Ishikawa (cell line): ENCODE measurements at regions not wholly inside any gene's neighbourhood (a gene's known extent, or its start where the extent isn't known, plus 50 kb on each side); places are given as distances from the start of the nearest gene placed in this dataset.

Source experiments
- CEBPB ChIP-seq: IDR thresholded peaks from 2 replicates; pipeline ENCODE4 v1.6.1; 2012
- CREB1 ChIP-seq: IDR thresholded peaks from 2 replicates; pipeline ENCODE4 v1.6.1; 2012; ENCODE audit warnings: low read depth
- EGR1 ChIP-seq: IDR thresholded peaks from 2 replicates; pipeline ENCODE4 v1.6.1; 2012
- EP300 ChIP-seq: IDR thresholded peaks from 2 replicates; pipeline ENCODE4 v1.6.1; 2012; ENCODE audit warnings: borderline replicate concordance
- FOXM1 ChIP-seq: IDR thresholded peaks from 2 replicates; pipeline ENCODE4 v1.6.1; 2012; ENCODE audit warnings: low read depth, borderline replicate concordance
- NFIC ChIP-seq: IDR thresholded peaks from 2 replicates; pipeline ENCODE4 v1.6.1; 2012
- RAD21 ChIP-seq: IDR thresholded peaks from 2 replicates; pipeline ENCODE4 v1.6.1; 2012; ENCODE audit warnings: low read depth
- REST ChIP-seq: IDR thresholded peaks from 2 replicates; pipeline ENCODE4 v1.6.1; 2012; ENCODE audit warnings: low read depth, mild to moderate bottlenecking
- TAF1 ChIP-seq: IDR thresholded peaks from 2 replicates; pipeline ENCODE4 v1.6.1; 2012; ENCODE audit warnings: low read depth, mild to moderate bottlenecking
- TCF12 ChIP-seq: IDR thresholded peaks from 2 replicates; pipeline ENCODE4 v1.6.1; 2012; ENCODE audit warnings: low read depth
- TEAD4 ChIP-seq: IDR thresholded peaks from 2 replicates; pipeline ENCODE4 v1.6.1; 2012
- YY1 ChIP-seq: IDR thresholded peaks from 2 replicates; pipeline ENCODE4 v1.6.1; 2012; ENCODE audit warnings: low read depth
- ZBTB7A ChIP-seq: IDR thresholded peaks from 2 replicates; pipeline ENCODE4 v1.6.1; 2012; ENCODE audit warnings: low read depth
- TF ChIP-seq, protein P1 (sequence below): IDR thresholded peaks from 2 replicates; pipeline ENCODE4 v1.6.1; 2012
- TF ChIP-seq, protein P2 (sequence below): IDR thresholded peaks from 2 replicates; pipeline ENCODE4 v1.6.1; 2012

- TF ChIP-seq CEBPB: no peak
- no peak for TF ChIP-seq RAD21
- TF ChIP-seq NFIC: no peak
- no peak for TF ChIP-seq CREB1
- TF ChIP-seq, protein P1, sequence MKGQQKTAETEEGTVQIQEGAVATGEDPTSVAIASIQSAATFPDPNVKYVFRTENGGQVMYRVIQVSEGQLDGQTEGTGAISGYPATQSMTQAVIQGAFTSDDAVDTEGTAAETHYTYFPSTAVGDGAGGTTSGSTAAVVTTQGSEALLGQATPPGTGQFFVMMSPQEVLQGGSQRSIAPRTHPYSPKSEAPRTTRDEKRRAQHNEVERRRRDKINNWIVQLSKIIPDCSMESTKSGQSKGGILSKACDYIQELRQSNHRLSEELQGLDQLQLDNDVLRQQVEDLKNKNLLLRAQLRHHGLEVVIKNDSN: no peak
- TF ChIP-seq TCF12: no peak
- no peak for TF ChIP-seq YY1
- no peak for TF ChIP-seq TAF1
- no peak for TF ChIP-seq EP300
- TF ChIP-seq EGR1: no peak
- no peak for TF ChIP-seq ZBTB7A
- no peak for TF ChIP-seq REST
Observed at GRCh38 chr6:105818505-105818904, 267.6 kb upstream of the PRDM1 start.

GRCh38 chr6:105817961-105818360, 268.2 kb upstream of the PRDM1 start:
- TF ChIP-seq TEAD4 (no peak), CEBPB (no peak), FOXM1 (no peak), YY1 (no peak), CREB1 (no peak), NFIC (no peak), RAD21 (no peak), EP300 (no peak), TCF12 (no peak), EGR1 (no peak), TAF1 (no peak), REST (no peak)
- TF ChIP-seq, protein P2, sequence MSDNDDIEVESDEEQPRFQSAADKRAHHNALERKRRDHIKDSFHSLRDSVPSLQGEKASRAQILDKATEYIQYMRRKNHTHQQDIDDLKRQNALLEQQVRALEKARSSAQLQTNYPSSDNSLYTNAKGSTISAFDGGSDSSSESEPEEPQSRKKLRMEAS: no peak
- TF ChIP-seq, protein P1: no peak

GRCh38 chr6:105817370-105817769, 268.8 kb upstream of the PRDM1 start:
- TF ChIP-seq RAD21: no peak
- TF ChIP-seq ZBTB7A: no peak
- TF ChIP-seq, protein P2: no peak
- no peak for TF ChIP-seq YY1
- TF ChIP-seq FOXM1: no peak
- no peak for TF ChIP-seq EP300
- TF ChIP-seq, protein P1: no peak
- TF ChIP-seq TAF1: no peak
- TF ChIP-seq NFIC: no peak
- no peak for TF ChIP-seq TCF12
- TF ChIP-seq TEAD4: no peak
- no peak for TF ChIP-seq REST
- no peak for TF ChIP-seq CREB1
- TF ChIP-seq CEBPB: no peak
- TF ChIP-seq EGR1: no peak

DNA sequence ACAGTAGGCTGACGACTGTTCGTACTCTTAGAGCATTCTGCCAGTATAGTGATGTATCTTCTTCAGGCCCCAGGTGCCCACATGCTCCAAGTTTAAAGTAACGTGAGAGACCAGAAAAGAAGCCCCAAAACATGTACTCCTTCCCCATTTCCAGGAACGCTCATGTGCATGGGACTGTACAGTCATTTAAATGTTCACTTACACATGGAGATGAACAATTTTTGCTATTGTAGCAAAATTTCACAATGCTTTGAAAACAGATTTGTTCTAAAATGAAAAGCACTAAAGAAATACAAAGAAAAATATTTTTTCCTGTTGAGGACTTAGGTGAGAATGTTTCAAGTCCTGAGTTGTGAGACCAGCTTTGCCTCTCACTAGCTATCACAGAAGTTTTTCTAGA, 269.3 kb upstream of the PRDM1 start:
- TF ChIP-seq, protein P1: no peak
- TF ChIP-seq RAD21: no peak
- no peak for TF ChIP-seq EGR1
- TF ChIP-seq EP300: no peak
- no peak for TF ChIP-seq TAF1
- TF ChIP-seq TEAD4: no peak
- no peak for TF ChIP-seq YY1
- TF ChIP-seq, protein P2: no peak
- no peak for TF ChIP-seq TCF12
- no peak for TF ChIP-seq REST
- no peak for TF ChIP-seq FOXM1
- no peak for TF ChIP-seq CREB1
- TF ChIP-seq NFIC: no peak
- no peak for TF ChIP-seq CEBPB
- no peak for TF ChIP-seq ZBTB7A
